ENCODE measurements at regions not wholly inside any gene's neighbourhood (a gene's known extent, or its start where the extent isn't known, plus 50 kb on each side); places are given as distances from the start of the nearest gene placed in this dataset.
"Not testable (repeated sequence)": the region's sequence is repeated elsewhere in the genome, so short reads cannot be mapped to it uniquely, and the experiment has no call there.

GRCh38 chr3:163196245-163196644 is 1699.6 kb downstream of the OTOL1 start:
- no peak for DNase-seq
- in situ Hi-C loops (cut with HindIII; ENCODE audit: low pct_ligation_motif_present, low pct_unique_long_range_greater_than_20kb, low sequenced_read_pairs): no loop called here

GRCh38 chr3:163185721-163186350 is 1689.2 kb downstream of the OTOL1 start:
- in situ Hi-C loops (cut with HindIII; ENCODE audit: low pct_ligation_motif_present, low pct_unique_long_range_greater_than_20kb, low sequenced_read_pairs): no loop called here
- no peak for DNase-seq

- in situ Hi-C loops (cut with HindIII; ENCODE audit: low pct_ligation_motif_present, low pct_unique_long_range_greater_than_20kb, low sequenced_read_pairs): no loop called here
Measured at GRCh38 chr3:163175970-163176369, 1679.4 kb downstream of the OTOL1 start.

GRCh38 chr3:163172513-163172912 is 1675.9 kb downstream of the OTOL1 start:
- DNase-seq; in situ Hi-C loops (cut with HindIII; ENCODE audit: low pct_ligation_motif_present, low pct_unique_long_range_greater_than_20kb, low sequenced_read_pairs): not testable (repeated sequence)

More at GRCh38 chr3:163175970-163176369, 1679.4 kb downstream of the OTOL1 start:
- no peak for DNase-seq

GRCh38 chr3:163166197-163166596 is 1669.6 kb downstream of the OTOL1 start:
- DNase-seq: no peak
- in situ Hi-C loops (cut with HindIII; ENCODE audit: low pct_ligation_motif_present, low pct_unique_long_range_greater_than_20kb, low sequenced_read_pairs): no loop called here

- DNase-seq: no peak
- in situ Hi-C loops (cut with HindIII; ENCODE audit: low pct_ligation_motif_present, low pct_unique_long_range_greater_than_20kb, low sequenced_read_pairs): no loop called here
Measured at GRCh38 chr3:163159306-163159705, 1662.7 kb downstream of the OTOL1 start.

- in situ Hi-C loops (cut with HindIII; ENCODE audit: low pct_ligation_motif_present, low pct_unique_long_range_greater_than_20kb, low sequenced_read_pairs): no loop called here
- no peak for DNase-seq
Measured at GRCh38 chr3:163139600-163139999, 1643.0 kb downstream of the OTOL1 start.

- in situ Hi-C loops (cut with HindIII; ENCODE audit: low pct_ligation_motif_present, low pct_unique_long_range_greater_than_20kb, low sequenced_read_pairs): no loop called here
- DNase-seq: no peak
Measured at GRCh38 chr3:163138258-163138657, 1641.7 kb downstream of the OTOL1 start.

GRCh38 chr3:163132111-163132510 is 1635.5 kb downstream of the OTOL1 start:
- in situ Hi-C loops (cut with HindIII; ENCODE audit: low pct_ligation_motif_present, low pct_unique_long_range_greater_than_20kb, low sequenced_read_pairs): no loop called here
- no peak for DNase-seq

- DNase-seq: no peak
Measured at GRCh38 chr3:163129287-163129686, 1632.7 kb downstream of the OTOL1 start.

GRCh38 chr3:163126115-163126514 is 1629.5 kb downstream of the OTOL1 start:
- no peak for DNase-seq
- in situ Hi-C loops (cut with HindIII; ENCODE audit: low pct_ligation_motif_present, low pct_unique_long_range_greater_than_20kb, low sequenced_read_pairs): no loop called here

More at GRCh38 chr3:163129287-163129686, 1632.7 kb downstream of the OTOL1 start:
- in situ Hi-C loops (cut with HindIII; ENCODE audit: low pct_ligation_motif_present, low pct_unique_long_range_greater_than_20kb, low sequenced_read_pairs): no loop called here
